Cardiac septum (tissue), 1 donor: ENCODE measurements at regions not wholly inside any gene's neighbourhood (a gene's known extent, or its start where the extent isn't known, plus 50 kb on each side); places are given as distances from the start of the nearest gene placed in this dataset.
"Not testable (repeated sequence)": the region's sequence is repeated elsewhere in the genome, so short reads cannot be mapped to it uniquely, and the experiment has no call there.

Experiments
- DNase-seq: peaks from one replicate; pipeline ENCODE4 v3.0.0-alpha.2; 2020; ENCODE audit warnings: low spot score
- intact Hi-C: fragments of 100-400 bp; cut with DNase I; formaldehyde crosslinking; loops from one replicate; pipeline ENCODE4 v1.14.0; 2022
- donor health status: DM: no; HTN: no; CAD: no.

- no peak for DNase-seq
- intact Hi-C loops, result no loop called here
These were observed 113.5 kb downstream of the OTOR start for GRCh38 chr20:16861708-16862107.

- intact Hi-C loops, result no loop called here
- DNase-seq, result no peak
These were observed 115.1 kb downstream of the OTOR start for GRCh38 chr20:16863303-16863702.

DNA sequence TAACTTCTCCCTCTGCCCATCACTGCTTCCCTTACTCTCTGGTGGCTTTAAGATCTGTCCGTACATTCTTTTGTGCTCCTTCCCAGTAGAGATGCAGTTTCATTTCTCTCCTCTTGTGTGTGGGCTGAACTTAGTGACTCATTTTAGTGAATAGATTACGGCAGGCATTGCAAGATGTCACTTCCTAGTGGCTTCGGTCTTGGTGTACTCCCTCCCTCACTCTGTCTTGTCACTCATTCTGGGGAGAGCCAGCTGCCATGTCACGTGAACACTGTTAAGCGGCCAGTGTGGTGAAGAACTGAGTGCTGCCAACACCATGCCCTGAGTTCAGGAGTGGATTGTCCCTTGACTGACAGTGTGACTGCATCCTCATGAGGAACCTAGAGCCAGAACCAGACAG lies 115.9 kb downstream of the OTOR start:
- no peak for DNase-seq
- intact Hi-C loops, result no loop called here

DNA sequence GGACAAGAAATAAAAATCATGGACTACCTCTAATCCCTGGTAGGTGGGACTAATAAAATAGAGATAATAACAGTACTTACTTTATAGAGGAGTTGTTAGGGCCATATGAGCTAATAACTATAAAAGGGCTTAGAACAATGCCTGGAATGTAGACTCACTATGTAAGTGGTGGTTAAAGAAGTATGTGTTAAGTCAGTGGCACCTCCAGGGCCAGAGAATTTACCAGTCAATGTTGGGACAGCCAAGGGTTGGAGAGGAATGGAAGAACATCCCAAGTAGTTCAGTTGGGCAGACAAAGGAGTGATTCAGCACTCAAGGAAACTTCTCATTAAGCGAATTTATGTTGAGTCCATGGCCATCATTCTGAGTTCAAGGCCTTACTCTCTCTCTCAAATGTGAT lies 116.8 kb downstream of the OTOR start:
- intact Hi-C loops, result no loop called here
- DNase-seq, result no peak

DNA sequence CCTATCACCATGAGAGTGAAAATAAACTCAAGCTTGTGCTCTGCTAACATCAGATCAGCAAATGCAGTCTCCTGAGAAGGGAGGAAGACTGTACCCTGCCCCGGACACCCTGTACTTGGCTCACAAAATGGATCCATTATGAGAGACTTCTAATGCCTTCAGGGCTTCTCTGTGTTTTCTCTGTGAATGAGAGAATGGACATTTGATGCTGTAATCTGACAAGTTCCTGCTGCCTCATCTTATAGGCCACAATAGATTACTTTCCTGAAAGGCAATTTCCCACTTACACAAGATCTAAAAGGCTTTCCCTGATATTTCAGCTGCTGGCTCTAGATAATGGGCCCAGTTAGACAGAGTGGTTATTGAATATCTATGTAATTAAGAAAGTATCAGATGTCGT lies 117.2 kb downstream of the OTOR start:
- no peak for DNase-seq
- intact Hi-C loops, result no loop called here

GRCh38 chr20:16873124-16873523 lies 125.0 kb downstream of the OTOR start:
- intact Hi-C loops, DNase-seq: not testable (repeated sequence)

- intact Hi-C loops, result no loop called here
- DNase-seq, result no peak
These were observed 128.9 kb downstream of the OTOR start for GRCh38 chr20:16877053-16877554.

GRCh38 chr20:16885746-16886145 lies 137.6 kb downstream of the OTOR start:
- intact Hi-C loops, result no loop called here
- no peak for DNase-seq

- intact Hi-C loops, result no loop called here
These were observed 150.3 kb downstream of the OTOR start for GRCh38 chr20:16898433-16898832.

DNA sequence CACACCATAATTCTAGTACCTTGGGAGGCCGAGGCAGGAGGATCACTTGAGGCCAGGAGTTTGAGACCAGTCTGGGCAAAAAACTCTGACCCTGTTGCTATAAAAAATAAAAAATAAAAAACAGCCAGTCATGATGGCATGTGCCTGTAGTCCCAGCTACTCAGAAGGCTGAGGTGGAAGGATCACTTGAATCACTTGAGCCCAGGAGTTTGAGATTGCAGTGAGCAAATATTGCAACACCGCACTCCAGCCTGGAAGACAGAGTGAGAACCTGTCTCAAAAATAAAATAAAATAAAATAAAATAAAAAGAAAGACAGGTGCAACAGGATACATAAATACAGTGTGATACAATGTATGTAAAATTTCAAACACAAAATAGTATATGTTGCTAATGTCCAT lies 154.5 kb downstream of the OTOR start:
- intact Hi-C loops, result no loop called here
- DNase-seq, result no peak

More at GRCh38 chr20:16898433-16898832, 150.3 kb downstream of the OTOR start:
- no peak for DNase-seq

- intact Hi-C loops, result no loop called here
- DNase-seq, result no peak
These were observed 156.6 kb downstream of the OTOR start for GRCh38 chr20:16904751-16905150.

DNA sequence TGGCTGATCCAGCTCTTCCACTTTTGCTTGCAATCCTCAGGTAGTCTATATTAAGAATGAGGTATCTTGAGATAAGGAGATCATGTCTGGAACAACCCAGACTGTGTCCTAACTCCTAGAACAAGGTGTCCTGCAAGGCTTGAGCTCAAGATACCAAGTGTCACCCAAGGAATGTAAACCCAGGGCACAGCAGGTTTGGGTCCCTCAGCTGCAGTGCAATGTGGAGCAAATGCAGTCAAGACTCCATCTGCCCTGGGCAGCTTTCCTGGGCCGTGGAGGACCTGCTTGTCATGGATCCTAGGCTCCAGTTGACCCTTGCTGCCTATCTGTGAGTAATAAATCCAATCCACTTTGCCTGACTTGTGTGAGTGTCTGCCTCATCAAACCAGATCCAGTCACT lies 166.1 kb downstream of the OTOR start:
- no peak for DNase-seq
- intact Hi-C loops, result no loop called here

GRCh38 chr20:16916165-16916564 lies 168.0 kb downstream of the OTOR start:
- intact Hi-C loops, result no loop called here
- DNase-seq, result no peak

GRCh38 chr20:16917636-16918035 lies 169.5 kb downstream of the OTOR start:
- DNase-seq, result no peak
- intact Hi-C loops, result no loop called here

- DNase-seq, result no peak
- intact Hi-C loops, result no loop called here
These were observed 170.2 kb downstream of the OTOR start for GRCh38 chr20:16918366-16918765.

GRCh38 chr20:16919841-16920240 lies 171.7 kb downstream of the OTOR start:
- no peak for DNase-seq
- intact Hi-C loops, result no loop called here

DNA sequence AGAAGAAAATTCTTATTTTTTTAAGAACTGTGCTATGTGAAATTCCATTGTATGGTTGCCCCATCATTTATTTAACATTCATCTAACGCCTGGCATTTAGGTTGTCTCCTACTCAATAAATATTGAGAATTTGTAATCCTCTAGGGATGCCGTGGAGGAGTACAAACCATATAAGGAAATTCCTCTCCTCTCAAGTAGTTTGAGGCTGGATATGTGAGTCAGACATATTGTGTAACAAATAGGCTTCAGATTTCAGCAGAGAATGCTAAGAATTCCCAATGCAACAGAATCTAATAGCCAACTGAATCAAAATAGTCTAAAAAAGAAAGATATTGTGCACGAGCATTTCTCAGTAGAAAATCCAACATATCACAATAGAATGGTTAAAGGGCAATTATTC lies 174.7 kb downstream of the OTOR start:
- DNase-seq, result no peak
- intact Hi-C loops, result no loop called here

GRCh38 chr20:16926626-16927430 lies 178.7 kb downstream of the OTOR start:
- DNase-seq, result no peak
- intact Hi-C loops, result no loop called here

- no peak for DNase-seq
- intact Hi-C loops, result no loop called here
These were observed 181.6 kb downstream of the OTOR start for GRCh38 chr20:16929756-16930155.

GRCh38 chr20:16930656-16931055 lies 182.5 kb downstream of the OTOR start:
- no peak for DNase-seq
- intact Hi-C loops, result no loop called here

DNA sequence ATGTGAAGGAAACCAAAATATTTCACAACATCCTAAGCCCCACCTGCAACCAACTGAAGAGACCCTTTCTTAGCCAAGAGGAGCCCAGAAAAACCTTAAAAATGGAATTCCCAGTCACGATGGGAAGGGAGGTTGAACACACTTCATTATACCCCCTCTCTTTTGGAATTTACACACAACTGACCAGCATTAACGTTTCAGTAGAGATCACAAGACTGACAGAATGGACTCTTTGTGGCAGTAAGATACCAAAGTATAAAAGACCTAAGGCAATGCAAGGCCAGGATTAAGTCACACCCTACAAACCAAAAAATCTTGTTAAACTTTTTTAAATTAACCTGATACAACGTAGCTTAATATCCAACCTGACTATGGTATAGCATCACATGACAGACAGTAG lies 190.9 kb downstream of the OTOR start:
- intact Hi-C loops, result no loop called here

GRCh38 chr20:16940701-16941100 lies 192.5 kb downstream of the OTOR start:
- DNase-seq, result no peak
- intact Hi-C loops, result no loop called here

More for the DNA sequence above, 190.9 kb downstream of the OTOR start:
- DNase-seq, result no peak
